LNCaP clone FGC (cell line): ENCODE measurements at regions not wholly inside any gene's neighbourhood (a gene's known extent, or its start where the extent isn't known, plus 50 kb on each side); places are given as distances from the start of the nearest gene placed in this dataset.

Experiments used
- DNase-seq: peaks from one replicate; pipeline ENCODE4 v3.0.0-alpha.2; 2011; ENCODE audit warnings: low read depth
- H3K4me3 ChIP-seq: 2 replicates; pipeline ENCODE4 v1.5.1; 2011; ENCODE audit warnings: mild to moderate bottlenecking, low read depth, low read length, control low read depth
- TF ChIP-seq, protein P1 (sequence below): IDR thresholded peaks from 2 replicates; pipeline ENCODE4 v1.5.1; 2012; ENCODE audit warnings: mild to moderate bottlenecking; ENCODE audit not compliant: control insufficient read depth, insufficient read depth; ENCODE audit errors: extremely low read depth

DNA sequence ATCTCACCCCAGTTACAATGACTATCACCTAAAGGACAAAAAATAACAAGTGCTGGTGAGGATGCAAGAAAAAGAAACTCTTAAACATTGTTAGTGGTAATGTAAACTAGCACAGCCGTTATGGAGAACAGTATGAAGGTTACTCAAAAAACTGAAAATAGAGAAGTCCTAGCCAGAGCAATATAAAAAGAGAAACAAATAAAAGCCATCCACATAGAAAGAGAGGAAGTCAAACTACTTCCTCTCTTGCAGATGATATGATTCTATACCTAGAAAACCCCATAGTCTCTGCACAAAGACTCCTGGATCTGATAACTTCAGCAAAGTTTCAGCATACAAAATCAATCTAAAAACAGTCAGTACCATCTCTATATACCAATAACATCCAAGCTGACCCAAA lies 221.5 kb upstream of the FAM174A start:
- TF ChIP-seq, protein P1, sequence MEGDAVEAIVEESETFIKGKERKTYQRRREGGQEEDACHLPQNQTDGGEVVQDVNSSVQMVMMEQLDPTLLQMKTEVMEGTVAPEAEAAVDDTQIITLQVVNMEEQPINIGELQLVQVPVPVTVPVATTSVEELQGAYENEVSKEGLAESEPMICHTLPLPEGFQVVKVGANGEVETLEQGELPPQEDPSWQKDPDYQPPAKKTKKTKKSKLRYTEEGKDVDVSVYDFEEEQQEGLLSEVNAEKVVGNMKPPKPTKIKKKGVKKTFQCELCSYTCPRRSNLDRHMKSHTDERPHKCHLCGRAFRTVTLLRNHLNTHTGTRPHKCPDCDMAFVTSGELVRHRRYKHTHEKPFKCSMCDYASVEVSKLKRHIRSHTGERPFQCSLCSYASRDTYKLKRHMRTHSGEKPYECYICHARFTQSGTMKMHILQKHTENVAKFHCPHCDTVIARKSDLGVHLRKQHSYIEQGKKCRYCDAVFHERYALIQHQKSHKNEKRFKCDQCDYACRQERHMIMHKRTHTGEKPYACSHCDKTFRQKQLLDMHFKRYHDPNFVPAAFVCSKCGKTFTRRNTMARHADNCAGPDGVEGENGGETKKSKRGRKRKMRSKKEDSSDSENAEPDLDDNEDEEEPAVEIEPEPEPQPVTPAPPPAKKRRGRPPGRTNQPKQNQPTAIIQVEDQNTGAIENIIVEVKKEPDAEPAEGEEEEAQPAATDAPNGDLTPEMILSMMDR, result no peak
- no peak for DNase-seq
- no peak overlapping the region for H3K4me3 ChIP-seq

DNA sequence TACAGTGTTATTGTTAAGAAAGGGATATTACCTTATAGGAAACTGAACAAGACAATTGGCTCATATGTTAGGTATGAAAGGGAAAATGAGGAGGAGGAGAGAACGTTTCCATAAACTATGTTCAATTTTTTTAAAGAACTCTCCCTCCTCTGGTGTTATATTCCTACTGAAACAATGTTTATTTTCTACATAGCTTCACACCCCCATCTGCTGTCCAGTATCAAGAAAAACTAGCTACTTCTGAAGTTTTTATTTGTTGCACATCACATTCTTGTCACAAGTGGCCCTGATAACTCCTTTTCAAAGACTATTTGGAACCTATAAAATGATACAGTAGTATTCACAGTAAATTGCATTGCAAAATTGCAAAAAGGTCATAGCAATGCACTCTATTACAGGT lies 223.4 kb upstream of the FAM174A start:
- TF ChIP-seq, protein P1, result peak; percentile 44
- no peak overlapping the region for H3K4me3 ChIP-seq
- peak; percentile 27 for DNase-seq

DNA sequence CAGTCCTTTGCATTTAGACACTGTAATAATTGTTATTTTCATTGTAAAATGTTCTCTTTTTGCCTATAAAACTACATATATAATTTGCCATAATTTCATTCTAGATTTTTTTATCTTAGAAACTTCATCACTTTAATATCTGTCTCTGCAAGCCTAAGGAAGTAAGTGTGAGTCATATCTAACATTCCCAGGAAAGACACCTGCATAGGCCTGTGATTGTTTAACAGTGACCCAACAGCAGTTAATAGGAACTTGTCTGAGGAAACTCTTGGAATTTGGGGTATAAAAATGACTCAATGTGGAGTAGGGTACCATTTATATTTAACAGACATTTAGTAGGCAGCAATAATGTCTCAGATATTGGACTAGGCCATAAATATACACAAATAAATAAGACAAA lies 229.2 kb upstream of the FAM174A start:
- no peak overlapping the region for H3K4me3 ChIP-seq
- DNase-seq, result no peak
- TF ChIP-seq, protein P1, result no peak

DNA sequence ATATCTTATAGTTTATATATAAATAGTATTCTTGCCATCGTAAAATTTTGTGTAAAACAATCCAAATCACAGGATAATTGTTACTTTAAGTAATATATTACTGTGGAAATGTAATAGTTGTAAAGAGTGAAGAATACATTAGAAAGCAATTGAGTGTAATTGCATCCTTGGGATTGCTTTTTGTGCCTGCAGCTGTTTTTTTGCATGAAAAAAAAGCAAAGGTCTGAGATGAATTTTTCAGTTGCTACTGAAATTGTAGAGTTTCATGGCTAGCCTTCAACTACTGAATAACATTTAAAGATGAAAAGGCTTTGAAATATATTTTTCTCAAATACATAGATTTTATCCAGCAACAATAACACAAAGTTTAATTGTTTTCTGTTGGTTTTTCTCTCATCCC lies 232.0 kb upstream of the FAM174A start:
- no peak overlapping the region for H3K4me3 ChIP-seq
- TF ChIP-seq, protein P1, result no peak
- no peak for DNase-seq

DNA sequence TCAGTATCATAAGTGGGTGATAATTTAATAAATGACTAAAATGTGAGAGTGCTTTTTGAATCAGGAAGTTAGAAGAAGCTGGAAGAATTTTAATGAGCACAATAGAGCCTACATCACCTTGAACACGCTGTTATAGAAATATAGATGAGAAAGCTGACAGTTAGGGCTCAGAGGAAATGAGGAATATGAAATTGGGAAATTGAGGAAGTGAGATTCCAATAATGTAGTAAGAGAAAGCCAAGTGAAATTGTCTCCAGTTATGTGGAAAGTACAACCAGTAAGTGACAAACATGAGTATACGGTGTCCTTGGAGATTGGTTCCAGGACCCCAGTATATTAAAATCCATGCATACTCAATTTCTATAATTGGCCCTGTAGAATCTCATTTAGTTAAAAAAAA lies 235.9 kb upstream of the FAM174A start:
- DNase-seq, result no peak
- TF ChIP-seq, protein P1, result no peak
- no peak overlapping the region for H3K4me3 ChIP-seq

DNA sequence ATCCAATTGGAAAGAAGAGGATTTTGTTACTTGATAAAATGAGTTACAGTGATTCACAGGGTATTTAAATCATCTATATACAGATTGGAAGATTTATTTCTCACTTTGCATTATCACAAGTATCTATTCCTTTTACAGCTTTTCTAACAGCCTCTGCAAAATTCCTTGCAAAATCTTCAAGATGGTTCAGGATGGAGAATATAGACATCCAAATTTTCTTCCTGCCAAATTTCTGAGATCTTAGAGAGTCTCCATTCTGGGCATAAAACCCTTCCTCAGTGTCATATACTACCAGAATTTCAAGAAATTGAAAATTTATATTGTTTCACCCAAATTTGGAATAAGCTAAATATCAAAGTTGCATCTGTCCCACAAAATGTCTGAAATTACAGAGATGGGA lies 259.1 kb upstream of the FAM174A start:
- H3K4me3 ChIP-seq, result no peak overlapping the region
- TF ChIP-seq, protein P1, result no peak
- DNase-seq, result no peak

DNA sequence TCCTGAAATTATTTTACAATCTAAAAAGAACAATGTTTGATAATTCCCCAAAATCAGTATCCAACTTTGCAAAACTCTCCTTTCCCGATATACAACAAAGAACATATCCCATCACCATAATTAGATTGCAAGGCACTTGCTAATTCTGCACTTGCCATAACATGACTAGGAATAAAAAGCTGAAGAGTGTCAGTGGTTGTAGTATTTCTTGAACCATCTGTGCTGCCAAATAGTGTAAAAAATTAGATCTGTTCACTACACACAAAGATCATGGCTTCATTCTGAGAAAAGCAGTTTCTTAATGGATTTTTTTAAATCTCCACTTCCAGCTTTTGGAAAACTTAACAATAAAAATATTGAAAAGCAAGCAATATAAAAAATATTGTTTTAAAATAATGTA lies 259.5 kb upstream of the FAM174A start:
- TF ChIP-seq, protein P1, result no peak
- H3K4me3 ChIP-seq, result no peak overlapping the region
- no peak for DNase-seq
